ENCODE measurements at regions not wholly inside any gene's neighbourhood (a gene's known extent, or its start where the extent isn't known, plus 50 kb on each side); places are given as distances from the start of the nearest gene placed in this dataset.

- Histone ChIP-seq H3K9me3 (peaks cover 0 to 22% (median 17%) of the 10 kb centered on the region in 4 donors), H3K27ac (replicated peaks in 1 of 4) (no peak overlapping the region), H3K4me1 (no peaks in the 10 kb centered on the region), H3K4me3 (no peak overlapping the region), H3K36me3 (no peaks in the 10 kb centered on the region), H3K27me3 (no peaks in the 10 kb centered on the region)
- intact Hi-C loops (cut with DNase I) = no loop called here
- no peak for DNase-seq (ENCODE audit: extremely low spot score)
- WGBS = 86% methylated on average over 10 of the region's 10 CpGs
- TF ChIP-seq EP300 (IDR thresholded peaks at IDR 0.05) (no peak), POLR2AphosphoS5 (IDR thresholded peaks at IDR 0.05) (no peak), POLR2A (IDR thresholded peaks at IDR 0.05; ENCODE audit: low read depth) (no peak), CTCF (IDR thresholded peaks at IDR 0.05) (no peak)
Measured at GRCh38 chr20:51244466-51244865, 221.6 kb upstream of the KCNG1 start.

GRCh38 chr20:51238675-51239305 is 215.9 kb upstream of the KCNG1 start:
- H3K4me1 ChIP-seq = no peaks in the 10 kb centered on the region
- no peaks in the 10 kb centered on the region for H3K36me3 ChIP-seq
- no peak overlapping the region for H3K4me3 ChIP-seq
- H3K9me3 ChIP-seq = peaks cover 0 to 23% (median 18%) of the 10 kb centered on the region in 4 donors
- TF ChIP-seq POLR2AphosphoS5 (IDR thresholded peaks at IDR 0.05) (no peak), CTCF (IDR thresholded peaks at IDR 0.05) (no peak), EP300 (IDR thresholded peaks at IDR 0.05) (no peak), POLR2A (IDR thresholded peaks at IDR 0.05; ENCODE audit: low read depth) (no peak)
- DNase-seq (ENCODE audit: extremely low spot score) = no peak
- peaks cover 0 to 5% (median 0%) of the 10 kb centered on the region in 4 donors for H3K27me3 ChIP-seq
- WGBS = 87% methylated on average over 8 of the region's 8 CpGs
- H3K27ac ChIP-seq (replicated peaks in 1 of 4) = no peak overlapping the region
- intact Hi-C loops (cut with DNase I) = no loop called here

- no peaks in the 10 kb centered on the region for H3K4me1 ChIP-seq
- intact Hi-C loops (cut with DNase I) = no loop called here
- no peaks in the 10 kb centered on the region for H3K36me3 ChIP-seq
- peaks cover 0 to 5% (median 0%) of the 10 kb centered on the region in 4 donors for H3K27me3 ChIP-seq
- H3K9me3 ChIP-seq = peaks cover 0 to 19% (median 14%) of the 10 kb centered on the region in 4 donors
- no peak overlapping the region for H3K4me3 ChIP-seq
- DNase-seq (ENCODE audit: extremely low spot score) = no peak
- H3K27ac ChIP-seq (replicated peaks in 1 of 4) = no peak overlapping the region
- 65% methylated on average over 11 of the region's 11 CpGs for WGBS
- TF ChIP-seq POLR2AphosphoS5 (IDR thresholded peaks at IDR 0.05) = no peak
- no peak for TF ChIP-seq EP300 (IDR thresholded peaks at IDR 0.05)
Measured at GRCh38 chr20:51237791-51238190, 214.9 kb upstream of the KCNG1 start.

- H3K4me3 ChIP-seq = no peak overlapping the region
- H3K27me3 ChIP-seq = peaks cover 0 to 10% (median 0%) of the 10 kb centered on the region in 4 donors
- TF ChIP-seq EP300 (IDR thresholded peaks at IDR 0.05) = no peak
- no peak for TF ChIP-seq CTCF (IDR thresholded peaks at IDR 0.05)
- H3K27ac ChIP-seq (replicated peaks in 1 of 4) = no peak overlapping the region
- no peak for DNase-seq (ENCODE audit: extremely low spot score)
- intact Hi-C loops (cut with DNase I) = no loop called here
- H3K9me3 ChIP-seq = peaks cover 0 to 14% (median 9%) of the 10 kb centered on the region in 4 donors
- H3K4me1 ChIP-seq = no peaks in the 10 kb centered on the region
- no peaks in the 10 kb centered on the region for H3K36me3 ChIP-seq
- 73% methylated on average over 6 of the region's 6 CpGs for WGBS
Measured at GRCh38 chr20:51237278-51237677, 214.4 kb upstream of the KCNG1 start.

GRCh38 chr20:51236421-51236820 is 213.5 kb upstream of the KCNG1 start:
- H3K27ac ChIP-seq (replicated peaks in 1 of 4) = no peak overlapping the region
- H3K9me3 ChIP-seq = peaks cover 0 to 6% (median 1%) of the 10 kb centered on the region in 4 donors
- WGBS = 94% methylated on average over 2 of the region's 2 CpGs
- TF ChIP-seq EP300 (IDR thresholded peaks at IDR 0.05) = no peak
- no peak for TF ChIP-seq POLR2AphosphoS5 (IDR thresholded peaks at IDR 0.05)
- TF ChIP-seq POLR2A (IDR thresholded peaks at IDR 0.05; ENCODE audit: low read depth) = no peak
- no peak for TF ChIP-seq CTCF (IDR thresholded peaks at IDR 0.05)
- no peak for DNase-seq (ENCODE audit: extremely low spot score)
- H3K4me3 ChIP-seq = no peak overlapping the region
- intact Hi-C loops (cut with DNase I) = no loop called here
- no peaks in the 10 kb centered on the region for H3K36me3 ChIP-seq
- peaks cover 0 to 18% (median 0%) of the 10 kb centered on the region in 4 donors for H3K27me3 ChIP-seq
- H3K4me1 ChIP-seq = no peaks in the 10 kb centered on the region

Data from esophagus muscularis mucosa (tissue), 4 donors.